Keratinocyte (primary cell): ENCODE measurements at regions not wholly inside any gene's neighbourhood (a gene's known extent, or its start where the extent isn't known, plus 50 kb on each side); places are given as distances from the start of the nearest gene placed in this dataset.

ENCODE experiments used
- DNase-seq: peaks from one replicate; pipeline ENCODE4 v3.0.0-alpha.2; 2011; ENCODE audit warnings: low read depth, missing footprints, low spot score
- FAIRE-seq: peaks from 2 replicates; lab custom pipeline; 2011; peaks lifted over from hg19 to GRCh38; lab: Jason Lieb, UNC
- H2AFZ ChIP-seq: 2 replicates; pipeline ENCODE4 v1.6.0; 2012; ENCODE audit warnings: low read length, control low read depth, inconsistent platforms; ENCODE audit not compliant: control insufficient read depth
- H3K27ac ChIP-seq: 2 replicates; pipeline ENCODE4 v1.5.1; 2011; ENCODE audit warnings: low read length; ENCODE audit not compliant: control insufficient read depth, insufficient read depth
- H3K27me3 ChIP-seq: 3 replicates; pipeline ENCODE4 v1.6.0; 2011; ENCODE audit warnings: low read length; ENCODE audit not compliant: control insufficient read depth, insufficient read depth; ENCODE audit errors: extremely low read depth
- H3K36me3 ChIP-seq, 2 experiments: 2 replicates in 1 of 2; 3 replicates in 1 of 2; pipeline ENCODE4 v1.5.1; 2011; ENCODE audit warnings: low read length in 2 of 2, mild to moderate bottlenecking in 1 of 2; ENCODE audit not compliant: control insufficient read depth in 2 of 2, insufficient read depth in 2 of 2; ENCODE audit errors: extremely low read depth in 1 of 2
- H3K4me1 ChIP-seq: 3 replicates; pipeline ENCODE4 v1.5.1; 2011; ENCODE audit warnings: low read length; ENCODE audit not compliant: control insufficient read depth, insufficient read depth; ENCODE audit errors: extremely low read depth
- H3K4me2 ChIP-seq: 3 replicates; pipeline ENCODE4 v1.6.0; 2011; ENCODE audit warnings: low read depth, low read length; ENCODE audit not compliant: control insufficient read depth, insufficient read depth; ENCODE audit errors: extremely low read depth
- H3K4me3 ChIP-seq, 3 experiments: fragments of 200-600 bp in 1 of 3; sonication (generic) in 1 of 3; 2 replicates in 2 of 3; 3 replicates in 1 of 3; pipeline ENCODE4 v1.5.1; 2011 to 2016; ENCODE audit warnings: low read length in 3 of 3, mild to moderate bottlenecking in 3 of 3, control low read depth in 2 of 3, inconsistent platforms in 1 of 3, low read depth in 1 of 3, mixed read lengths in 1 of 3, mixed run types in 1 of 3, moderate library complexity in 1 of 3; ENCODE audit not compliant: control insufficient read depth in 2 of 3, insufficient read depth in 2 of 3; ENCODE audit errors: extremely low read depth in 1 of 3
- H3K79me2 ChIP-seq: 2 replicates; pipeline ENCODE4 v1.6.0; 2012; ENCODE audit warnings: low read length; ENCODE audit not compliant: control insufficient read depth, insufficient read depth
- H3K9ac ChIP-seq: 3 replicates; pipeline ENCODE4 v1.6.0; 2011; ENCODE audit warnings: low read length; ENCODE audit not compliant: control insufficient read depth, insufficient read depth; ENCODE audit errors: extremely low read depth
- H3K9me1 ChIP-seq: 3 replicates; pipeline ENCODE4 v1.6.0; 2011; ENCODE audit warnings: low read length; ENCODE audit not compliant: control insufficient read depth, insufficient read depth; ENCODE audit errors: extremely low read depth
- H3K9me3 ChIP-seq: 2 replicates; pipeline ENCODE4 v1.5.1; 2012; ENCODE audit warnings: low read depth, low read length; ENCODE audit not compliant: control insufficient read depth
- H4K20me1 ChIP-seq: 3 replicates; pipeline ENCODE4 v1.6.0; 2011; ENCODE audit warnings: low read length; ENCODE audit not compliant: control insufficient read depth, insufficient read depth; ENCODE audit errors: extremely low read depth
- CTCF ChIP-seq, 3 experiments: IDR thresholded peaks in 1 of 3; conservative IDR thresholded peaks in 1 of 3; optimal IDR thresholded peaks in 1 of 3; 2 replicates in 2 of 3; 3 replicates in 1 of 3; pipeline versions ENCODE3 to v1.5.1; 2011; ENCODE audit warnings: low read length in 3 of 3, mild to moderate bottlenecking in 3 of 3, moderate library complexity in 2 of 3, control low read depth in 1 of 3, inconsistent platforms in 1 of 3; ENCODE audit not compliant: insufficient read depth in 2 of 3; ENCODE audit errors: extremely low read depth in 1 of 3
- EZH2 ChIP-seq: IDR thresholded peaks from one replicate; pipeline ENCODE4 v1.6.1; 2012; ENCODE audit warnings: inconsistent platforms, mild to moderate bottlenecking, low read length, moderate library complexity
- dilution Hi-C: fragments of 300-500 bp; cut with MboI; formaldehyde crosslinking; loops from one replicate; pipeline ENCODE4 v1.7.0; 2020; ENCODE audit warnings: low sequenced_read_pairs; ENCODE audit not compliant: extremely low pct_ligation_motif_present

- no peaks in the 10 kb centered on the region for H3K36me3 ChIP-seq
- dilution Hi-C loops: no loop called here
- TF ChIP-seq EZH2: no peak
- TF ChIP-seq CTCF (optimal IDR thresholded peaks at IDR 0.05 in 1 of 3, IDR thresholded peaks at IDR 0.05 in 1 of 3, conservative IDR thresholded peaks at IDR 0.05 in 1 of 3; ENCODE audit: extremely low read depth in 1 of 3, insufficient read depth in 2 of 3, low read length in 3 of 3): no peak
- no peak overlapping the region for H3K9ac ChIP-seq
- H3K9me3 ChIP-seq: no peaks in the 10 kb centered on the region
- H3K79me2 ChIP-seq: no peaks in the 10 kb centered on the region
- no peaks in the 10 kb centered on the region for H4K20me1 ChIP-seq
- no peak overlapping the region for H3K27ac ChIP-seq
- no peak for FAIRE-seq
- H3K27me3 ChIP-seq: no peaks in the 10 kb centered on the region
- H2AFZ ChIP-seq: no peak overlapping the region
- no peak overlapping the region for H3K4me2 ChIP-seq
- no peak overlapping the region for H3K4me3 ChIP-seq
- no peak for DNase-seq
- no peaks in the 10 kb centered on the region for H3K9me1 ChIP-seq
- H3K4me1 ChIP-seq: no peaks in the 10 kb centered on the region
Observed at GRCh38 chr22:22754268-22754657, 109.8 kb downstream of the GGTLC2 start.

GRCh38 chr22:22754961-22755777 is 110.8 kb downstream of the GGTLC2 start:
- Histone ChIP-seq H3K27ac (no peak overlapping the region), H3K4me3 (no peak overlapping the region), H3K9me3 (no peaks in the 10 kb centered on the region), H3K36me3 (no peaks in the 10 kb centered on the region), H3K9me1 (no peaks in the 10 kb centered on the region), H3K4me1 (no peaks in the 10 kb centered on the region), H3K27me3 (no peaks in the 10 kb centered on the region), H3K79me2 (no peaks in the 10 kb centered on the region), H2AFZ (no peak overlapping the region), H4K20me1 (no peaks in the 10 kb centered on the region), H3K4me2 (no peak overlapping the region), H3K9ac (no peak overlapping the region)
- TF ChIP-seq CTCF (optimal IDR thresholded peaks at IDR 0.05 in 1 of 3, IDR thresholded peaks at IDR 0.05 in 1 of 3, conservative IDR thresholded peaks at IDR 0.05 in 1 of 3; ENCODE audit: extremely low read depth in 1 of 3, insufficient read depth in 2 of 3, low read length in 3 of 3) (no peak), EZH2 (no peak)
- no peak for FAIRE-seq
- no peak for DNase-seq
- dilution Hi-C loops: no loop called here
